Kidney (tissue), 13 donors: ENCODE measurements at regions not wholly inside any gene's neighbourhood (a gene's known extent, or its start where the extent isn't known, plus 50 kb on each side); places are given as distances from the start of the nearest gene placed in this dataset.
A peak's percentile ranks its signal among the peaks of the same experiment; 100 is the strongest.

ENCODE experiments used
- DNase-seq, 5 donors: peaks; one replicate each; pipeline ENCODE4 v3.0.0-alpha.2; 2013 to 2020
- FAIRE-seq: peaks from 2 replicates; lab custom pipeline; 2012; peaks lifted over from hg19 to GRCh38; lab: Jason Lieb, UNC
- H3K27ac ChIP-seq, 2 donors: one replicate each; pipeline ENCODE4 v1.7.0; 2013; ENCODE audit warnings: low read depth in 2 of 2, low read length in 2 of 2, inconsistent platforms in 1 of 2
- H3K27me3 ChIP-seq: one replicate; pipeline ENCODE4 v1.7.1; 2013; ENCODE audit warnings: low read length, inconsistent platforms; ENCODE audit not compliant: control insufficient read depth, insufficient read depth
- H3K36me3 ChIP-seq, 3 donors: one replicate each; pipeline versions ENCODE4 v1.7.0 to v1.7.1; 2013; ENCODE audit warnings: low read length in 3 of 3, control low read depth in 1 of 3, inconsistent platforms in 1 of 3; ENCODE audit not compliant: insufficient read depth in 3 of 3, control insufficient read depth in 2 of 3
- H3K4me1 ChIP-seq, 3 donors: one replicate each; pipeline versions ENCODE4 v1.7.0 to v1.7.1; 2013; ENCODE audit warnings: low read length in 3 of 3, inconsistent platforms in 1 of 3, low read depth in 1 of 3; ENCODE audit not compliant: control insufficient read depth in 2 of 3, insufficient read depth in 2 of 3
- H3K4me3 ChIP-seq, 3 donors: one replicate each; pipeline versions ENCODE4 v1.7.0 to v1.8.1; 2013; ENCODE audit warnings: low read length in 3 of 3, control low read depth in 1 of 3, inconsistent platforms in 1 of 3
- H3K9ac ChIP-seq, 3 donors: one replicate each; pipeline versions ENCODE4 v1.7.0 to v1.7.1; 2013; ENCODE audit warnings: low read length in 3 of 3, control low read depth in 1 of 3, inconsistent platforms in 1 of 3
- H3K9me3 ChIP-seq, 3 donors: one replicate each; pipeline versions ENCODE4 v1.7.0 to v1.7.1; 2013; ENCODE audit warnings: low read length in 3 of 3, control low read depth in 1 of 3, inconsistent platforms in 1 of 3; ENCODE audit not compliant: control insufficient read depth in 2 of 3, insufficient read depth in 1 of 3
- CTCF ChIP-seq: IDR thresholded peaks from 3 replicates; pipeline ENCODE4 v1.5.1; 2012; ENCODE audit warnings: mild to moderate bottlenecking, moderate library complexity, borderline replicate concordance; ENCODE audit not compliant: insufficient read depth; ENCODE audit errors: extremely low read depth
- intact Hi-C: fragments of 100-400 bp; cut with DNase I; formaldehyde crosslinking; loops from one replicate; pipeline ENCODE4 v1.11.1; 2022
- donor health status: control.
- donor health status: control.
- donor health status: control.
- donor health status: control.
- donor health status: control.
- donor health status: DM: yes; HTN: yes; CAD: no.
- donor health status: Normal renal cell carcinoma (clear cell type).

DNA sequence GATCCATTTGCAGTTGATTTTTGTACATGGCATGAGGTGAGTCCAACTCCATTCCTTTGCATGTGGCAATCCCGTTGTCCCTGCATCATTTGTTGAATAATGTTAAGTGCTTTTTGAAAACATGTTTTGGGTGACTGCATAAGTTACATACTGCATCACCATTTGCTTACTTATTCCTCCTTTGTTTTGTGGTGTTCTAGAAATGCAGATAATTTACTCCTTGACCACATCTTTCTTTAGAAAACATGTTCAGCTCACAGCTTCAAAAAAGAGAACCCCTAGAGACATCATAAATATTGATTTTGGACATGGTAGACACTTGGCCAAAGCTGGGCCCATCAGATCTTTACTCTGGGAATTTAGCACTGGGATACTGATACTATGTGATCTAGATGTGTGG, 135.3 kb upstream of the DAZL start:
- intact Hi-C loops, result no loop called here
- no peaks in the 10 kb centered on the region for H3K4me1 ChIP-seq
- no peak for TF ChIP-seq CTCF

GRCh38 chr3:16741103-16741758, 136.0 kb upstream of the DAZL start:
- intact Hi-C loops, result no loop called here
- no peaks in the 10 kb centered on the region for H3K4me1 ChIP-seq
- H3K36me3 ChIP-seq, result no peaks in the 10 kb centered on the region
- no peak for FAIRE-seq
- H3K9me3 ChIP-seq, result peaks cover 0 to 3% (median 0%) of the 10 kb centered on the region in 3 donors
- H3K27ac ChIP-seq, result no peak overlapping the region
- DNase-seq, result no peak
- H3K4me3 ChIP-seq, result no peak overlapping the region
- no peak overlapping the region for H3K9ac ChIP-seq
- H3K27me3 ChIP-seq, result no peaks in the 10 kb centered on the region
- TF ChIP-seq CTCF, result no peak

More for the DNA sequence above, 135.3 kb upstream of the DAZL start:
- DNase-seq, result no peak
- Histone ChIP-seq H3K4me3 (no peak overlapping the region), H3K9ac (no peak overlapping the region), H3K27me3 (no peaks in the 10 kb centered on the region), H3K27ac (no peak overlapping the region), H3K36me3 (no peaks in the 10 kb centered on the region), H3K9me3 (peaks cover 0 to 3% (median 0%) of the 10 kb centered on the region in 3 donors)
- no peak for FAIRE-seq

GRCh38 chr3:16741890-16742289, 136.7 kb upstream of the DAZL start:
- DNase-seq, result peak in 1 of 5 donors; percentile 14
- Histone ChIP-seq H3K27ac (no peak overlapping the region), H3K9ac (no peak overlapping the region), H3K36me3 (no peaks in the 10 kb centered on the region), H3K9me3 (peaks cover 0 to 3% (median 0%) of the 10 kb centered on the region in 3 donors), H3K27me3 (no peaks in the 10 kb centered on the region), H3K4me3 (no peak overlapping the region), H3K4me1 (no peaks in the 10 kb centered on the region)
- no peak for TF ChIP-seq CTCF
- intact Hi-C loops, result no loop called here
- FAIRE-seq, result no peak
